GM21528 (cell line): ENCODE measurements at regions not wholly inside any gene's neighbourhood (a gene's known extent, or its start where the extent isn't known, plus 50 kb on each side); places are given as distances from the start of the nearest gene placed in this dataset.

ENCODE experiments used
- ATAC-seq: cut with Tn5 transposase; IDR thresholded peaks from one replicate; pipeline ENCODE4 v1.9.1; 2021; ENCODE audit warnings: mild to moderate bottlenecking, moderate library complexity; ENCODE audit not compliant: unreplicated experiment, low FRiP score

- no peak for ATAC-seq
Measured at GRCh38 chr12:60935981-60936761, 1324.0 kb upstream of the USP15 start.

DNA sequence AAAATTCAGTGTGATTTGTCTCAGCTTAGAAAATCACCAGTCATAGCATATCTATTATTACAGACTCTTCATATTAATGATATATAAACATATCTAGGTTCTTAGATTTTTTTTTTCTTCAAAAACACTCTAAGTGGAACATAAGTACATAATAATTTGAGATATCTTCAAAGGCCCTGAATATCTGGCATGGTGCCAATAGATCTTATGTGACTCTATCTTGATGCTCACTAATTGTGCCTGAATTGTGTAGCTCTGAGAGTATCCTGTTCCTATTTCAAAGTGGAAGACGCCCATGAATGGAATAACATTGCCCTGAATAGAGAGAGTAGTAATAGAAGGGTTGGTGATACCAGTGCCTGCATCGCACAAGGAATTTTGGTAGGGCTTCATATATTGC, 1312.7 kb upstream of the USP15 start:
- no peak for ATAC-seq

- no peak for ATAC-seq
Measured at GRCh38 chr12:60967128-60967527, 1293.1 kb upstream of the USP15 start.

DNA sequence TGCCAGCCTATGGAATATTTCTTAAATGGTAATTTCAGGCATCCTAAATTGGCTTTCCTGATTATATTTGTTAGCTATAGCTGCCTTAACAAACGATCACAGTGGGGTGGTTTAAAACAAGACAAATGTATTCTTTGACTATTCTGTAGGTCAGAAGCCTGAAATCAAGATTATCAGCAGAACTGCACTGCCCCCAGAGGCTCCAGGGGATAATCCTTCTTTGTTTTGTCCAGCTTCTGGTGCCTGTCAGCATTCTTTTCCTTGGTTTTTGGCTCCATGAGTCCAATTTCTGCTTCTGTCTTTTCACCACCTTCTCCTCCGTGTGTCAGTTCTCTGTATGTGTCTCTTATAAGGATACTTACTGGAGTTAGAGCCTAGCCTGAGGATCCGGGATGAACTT, 1282.2 kb upstream of the USP15 start:
- ATAC-seq: no peak

DNA sequence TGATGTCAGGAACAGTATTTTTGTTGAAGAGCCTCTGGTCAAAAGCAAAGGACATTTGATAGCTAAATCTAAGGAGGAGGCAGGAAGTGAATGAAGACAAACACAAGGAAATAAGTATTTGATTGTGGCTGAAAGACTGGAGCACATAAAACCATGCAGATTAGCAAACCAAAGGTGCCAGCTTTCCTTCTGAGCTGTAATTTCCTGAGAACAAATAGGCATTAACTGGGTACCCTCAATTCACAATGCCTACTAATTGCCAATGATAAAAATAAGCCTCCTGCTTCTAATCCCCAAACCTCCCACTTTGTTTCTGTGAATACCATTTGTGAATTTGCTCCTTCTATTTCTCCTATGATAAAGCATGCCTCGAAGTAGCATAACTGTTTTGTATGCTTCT, 1279.6 kb upstream of the USP15 start:
- ATAC-seq: no peak

DNA sequence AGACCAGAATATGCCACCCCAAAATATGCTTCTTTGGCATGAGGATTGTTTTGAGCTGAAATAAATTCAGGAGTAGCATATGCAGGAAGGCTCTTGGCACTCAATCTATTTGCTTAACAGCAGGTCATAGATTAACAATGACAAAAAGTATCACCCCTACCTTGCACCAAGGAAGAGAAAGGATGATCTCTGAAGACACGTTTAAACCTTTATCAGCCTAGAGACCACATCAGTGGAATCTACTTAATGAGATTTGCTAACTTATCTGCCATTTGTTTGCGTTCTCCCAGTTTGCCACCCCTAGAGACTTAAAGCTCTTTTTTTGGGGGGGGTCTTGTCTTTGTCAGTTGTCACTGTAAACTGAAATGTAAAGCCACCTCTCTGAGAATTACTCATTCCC, 1278.7 kb upstream of the USP15 start:
- ATAC-seq: no peak

DNA sequence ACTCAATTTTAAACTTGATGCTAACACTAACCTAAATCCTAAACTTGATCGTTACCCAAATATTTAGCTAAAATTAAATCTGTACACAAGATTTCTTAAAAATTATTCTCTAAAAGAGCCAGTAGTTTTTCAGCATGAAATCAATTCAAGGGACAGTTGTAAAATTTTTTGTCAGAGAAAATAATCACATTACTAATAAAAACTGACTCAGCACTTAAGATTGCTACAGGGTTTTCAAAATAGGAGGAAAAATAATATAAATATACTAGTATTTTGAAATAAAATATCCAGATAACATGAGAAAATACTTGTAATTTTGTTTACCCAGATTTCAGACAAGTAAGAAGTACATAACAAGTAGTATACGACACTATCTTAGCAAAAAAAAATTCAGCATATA, 1268.1 kb upstream of the USP15 start:
- no peak for ATAC-seq

DNA sequence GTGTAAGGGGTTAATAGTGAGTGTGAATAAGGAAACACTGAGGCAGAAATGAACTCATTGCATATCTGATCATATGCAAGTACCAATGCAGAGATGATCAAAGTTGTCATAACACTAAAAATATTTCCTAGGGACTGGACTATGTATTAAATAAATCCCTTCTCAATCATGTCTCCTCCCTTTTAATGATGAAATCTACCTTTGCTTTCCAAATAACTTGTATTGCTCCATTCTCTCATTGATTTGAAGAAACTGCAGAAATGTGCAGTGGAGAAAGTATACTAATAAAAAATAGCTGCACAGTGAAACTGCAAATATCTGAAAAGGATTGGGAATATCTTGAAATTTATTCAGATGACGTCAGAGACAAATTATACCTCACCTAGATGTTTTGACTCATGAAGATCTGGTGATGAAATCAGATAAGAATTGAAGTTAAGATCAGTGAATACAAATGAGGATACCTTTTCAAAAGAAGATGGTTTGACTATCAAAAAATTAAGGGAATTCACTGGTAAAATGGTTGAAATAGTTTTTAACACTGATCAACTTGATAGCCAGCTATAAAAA, 1264.9 kb upstream of the USP15 start:
- no peak for ATAC-seq

GRCh38 chr12:60997869-60998378, 1262.3 kb upstream of the USP15 start:
- ATAC-seq: no peak

DNA sequence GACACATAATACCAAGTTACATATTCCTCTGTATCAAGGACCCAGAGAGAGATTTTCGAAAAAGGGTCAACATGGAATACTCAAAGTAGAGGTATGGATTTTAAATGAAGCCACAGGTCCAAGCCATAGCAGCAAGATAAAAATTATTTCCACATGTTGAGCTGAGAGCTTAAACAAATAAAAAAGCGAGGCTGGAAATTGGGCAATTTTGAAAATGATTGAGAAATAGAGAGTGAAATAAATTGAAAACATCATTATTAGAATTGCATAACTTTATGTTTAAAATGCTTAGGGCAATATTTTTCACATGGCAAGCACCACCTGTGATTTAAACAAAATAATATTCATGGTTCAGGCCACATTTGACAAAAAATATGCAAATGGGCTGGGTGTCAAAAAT, 1251.0 kb upstream of the USP15 start:
- no peak for ATAC-seq

GRCh38 chr12:61011767-61012423, 1248.3 kb upstream of the USP15 start:
- no peak for ATAC-seq

DNA sequence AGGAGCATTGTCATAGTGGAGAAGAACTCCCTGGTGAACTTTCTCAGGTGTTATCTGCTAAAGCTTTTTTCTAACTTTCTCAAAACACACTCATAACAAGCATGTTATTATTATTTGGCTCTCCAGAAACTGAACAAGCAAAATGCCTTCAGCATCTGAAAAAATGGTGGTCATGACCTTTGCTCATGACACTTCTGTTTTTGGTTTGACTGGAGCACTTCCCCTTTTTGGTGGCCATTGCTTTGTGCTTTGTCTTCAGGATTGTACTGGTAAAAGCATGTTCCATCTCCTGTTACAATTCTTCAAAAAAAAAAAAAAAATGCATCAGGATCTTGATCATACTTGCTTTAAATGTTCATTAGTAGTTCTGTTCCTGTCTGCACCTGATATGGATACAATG, 1241.6 kb upstream of the USP15 start:
- ATAC-seq: no peak

DNA sequence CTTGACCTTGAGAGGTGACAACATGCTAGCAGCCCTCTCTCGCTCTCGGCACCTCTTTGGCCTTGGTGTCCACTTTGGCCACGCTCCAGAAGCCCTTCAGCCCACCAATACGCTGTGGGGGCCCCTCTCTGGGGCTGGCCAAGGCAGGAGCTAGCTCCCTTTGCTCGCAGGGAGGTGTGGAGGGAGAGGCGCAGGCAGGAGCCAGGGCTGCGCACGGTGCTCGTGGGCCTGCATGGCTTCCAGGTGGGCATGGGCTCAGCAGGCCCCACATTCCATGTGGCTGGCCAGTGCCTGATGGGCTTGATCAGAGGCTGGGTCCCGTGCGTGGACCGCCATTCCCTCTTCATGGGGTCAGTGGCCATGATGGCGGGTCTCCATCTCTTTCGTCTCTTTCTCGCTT, 1237.0 kb upstream of the USP15 start:
- ATAC-seq: no peak

GRCh38 chr12:61029516-61029915, 1230.7 kb upstream of the USP15 start:
- no peak for ATAC-seq

DNA sequence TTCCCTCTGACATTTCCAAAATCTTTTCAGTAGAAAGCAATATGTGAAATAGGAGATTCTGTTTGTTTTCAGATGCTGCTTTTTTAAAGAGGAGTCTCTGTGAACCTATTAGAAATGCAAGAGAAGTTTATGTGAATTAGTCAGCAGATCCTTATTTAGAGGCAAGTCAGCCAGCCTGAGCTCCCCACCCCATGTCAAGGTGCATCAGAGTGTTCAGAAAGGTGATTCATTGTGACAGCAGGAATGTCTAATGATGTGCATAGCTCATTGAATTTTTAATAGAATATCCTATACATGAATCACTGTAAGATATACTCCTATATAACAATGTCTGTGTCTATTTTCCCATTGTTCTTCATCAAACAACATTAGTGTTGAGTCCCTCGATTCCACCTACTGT, 1222.4 kb upstream of the USP15 start:
- no peak for ATAC-seq

- no peak for ATAC-seq
Measured at GRCh38 chr12:61043838-61044237, 1216.4 kb upstream of the USP15 start.

GRCh38 chr12:61044766-61045165, 1215.4 kb upstream of the USP15 start:
- ATAC-seq: no peak

GRCh38 chr12:61070640-61071414, 1189.4 kb upstream of the USP15 start:
- no peak for ATAC-seq

DNA sequence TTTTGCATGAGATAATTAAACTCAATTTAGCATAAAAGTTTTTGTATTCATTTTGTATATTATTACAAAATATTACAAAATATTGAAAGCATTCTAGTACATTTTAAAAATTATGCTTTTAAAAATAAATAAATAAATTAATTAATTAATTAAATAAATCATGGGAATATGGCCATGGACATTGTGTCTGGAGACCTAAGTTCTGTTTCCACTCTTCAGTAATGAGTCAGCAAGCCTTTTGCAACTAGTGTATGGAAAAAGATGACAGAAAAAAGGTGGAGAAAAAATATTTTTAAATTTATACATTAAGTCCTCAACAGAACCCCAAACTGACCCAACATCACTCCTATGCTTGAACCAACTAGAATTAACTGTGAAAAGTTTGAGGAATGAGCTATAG, 1187.5 kb upstream of the USP15 start:
- ATAC-seq: no peak

DNA sequence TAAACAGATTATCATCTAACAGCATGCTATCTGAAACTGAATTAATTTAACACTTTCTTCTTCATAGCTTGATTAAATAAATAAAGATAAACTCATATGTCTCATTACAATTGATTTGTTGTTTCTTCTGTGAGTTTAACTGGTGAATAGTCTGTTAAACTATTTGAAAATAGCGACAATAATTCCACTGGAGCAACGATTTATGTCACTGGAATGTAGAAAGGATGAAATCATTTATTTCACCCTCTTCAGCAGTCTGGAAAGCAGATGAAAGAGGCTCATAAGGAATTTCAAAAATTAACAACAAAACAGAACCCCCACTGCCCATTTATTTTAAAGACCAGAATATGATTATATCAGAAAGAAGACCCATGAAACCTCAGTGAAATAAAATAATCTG, 1165.1 kb upstream of the USP15 start:
- no peak for ATAC-seq

DNA sequence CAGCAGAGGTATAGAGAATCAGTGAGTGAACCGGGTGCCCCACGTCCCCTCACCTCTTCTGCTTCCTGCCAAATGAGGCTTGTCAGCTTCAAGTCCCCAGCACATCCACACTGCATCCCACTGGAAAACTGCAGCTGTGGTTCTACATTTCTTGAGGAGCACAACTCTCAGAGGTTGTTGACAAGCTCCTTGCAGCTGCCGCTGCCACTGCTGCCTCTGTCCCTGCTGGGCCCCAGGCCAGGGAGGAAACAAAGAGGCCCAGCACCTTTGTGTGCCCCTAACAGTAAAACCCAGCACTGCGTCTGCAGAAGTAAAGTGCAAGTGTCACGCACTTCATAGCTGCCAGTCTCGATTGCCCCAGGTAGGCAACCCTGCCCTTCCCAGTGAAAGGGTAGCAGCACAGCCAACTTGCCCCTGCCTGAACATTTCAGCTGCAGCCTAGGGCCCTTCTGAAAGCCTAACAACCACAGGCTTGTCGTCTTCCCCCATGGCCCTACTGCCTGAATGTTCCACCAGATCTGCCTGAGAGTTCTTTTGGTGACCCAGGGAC, 1162.1 kb upstream of the USP15 start:
- ATAC-seq: no peak
